SK-N-SH treated with all-trans-retinoic acid at 6 μM for 48 hours (cell line): ENCODE measurements at regions not wholly inside any gene's neighbourhood (a gene's known extent, or its start where the extent isn't known, plus 50 kb on each side); places are given as distances from the start of the nearest gene placed in this dataset.

ENCODE experiments used
- ATAC-seq: fragments of 200-7000 bp; cut with Tn5 transposase; 3 replicates; pipeline ENCODE4 v1.9.1; 2020; ENCODE audit warnings: mild to moderate bottlenecking, moderate library complexity
- ARNTL ChIP-seq: fragments of 450-650 bp; formaldehyde crosslinking; IDR thresholded peaks from 2 replicates; pipeline ENCODE4 v1.5.0; 2020; ENCODE audit warnings: low read depth, mild to moderate bottlenecking, moderate library complexity, borderline replicate concordance
- BACH2 ChIP-seq: fragments of 250-450 bp; sonication (Bioruptor Pico); IDR thresholded peaks from 2 replicates; pipeline ENCODE4 v1.9.0; 2021; ENCODE audit warnings: mild to moderate bottlenecking, borderline replicate concordance
- CREB5 ChIP-seq: fragments of 250-450 bp; sonication (Bioruptor Pico); IDR thresholded peaks from 2 replicates; pipeline ENCODE4 v1.5.1; 2020; ENCODE audit warnings: low read depth, mild to moderate bottlenecking, moderate library complexity
- CSDC2 ChIP-seq: fragments of 250-450 bp; sonication (Bioruptor Pico); IDR thresholded peaks from 2 replicates; pipeline ENCODE4 v1.5.0; 2020; ENCODE audit warnings: mild to moderate bottlenecking, moderate library complexity
- CSRNP3 ChIP-seq: fragments of 250-450 bp; sonication (Bioruptor Pico); IDR thresholded peaks from 2 replicates; pipeline ENCODE4 v1.5.1; 2021; ENCODE audit warnings: mild to moderate bottlenecking, moderate library complexity
- ESRRG ChIP-seq: fragments of 250-450 bp; sonication (Bioruptor Pico); IDR thresholded peaks from 2 replicates; pipeline ENCODE4 v1.6.1; 2021; ENCODE audit warnings: mild to moderate bottlenecking
- ISL1 ChIP-seq: fragments of 250-450 bp; sonication (Bioruptor Pico); IDR thresholded peaks from 2 replicates; pipeline ENCODE4 v2.1.2; 2022; ENCODE audit warnings: mild to moderate bottlenecking, moderate library complexity
- PPARA ChIP-seq: fragments of 250-450 bp; sonication (Bioruptor Pico); IDR thresholded peaks from 2 replicates; pipeline ENCODE4 v1.5.0; 2020; ENCODE audit warnings: mild to moderate bottlenecking, borderline replicate concordance
- RARB ChIP-seq: fragments of 250-450 bp; sonication (Bioruptor Pico); IDR thresholded peaks from 2 replicates; pipeline ENCODE4 v1.8.0; 2021; ENCODE audit warnings: mild to moderate bottlenecking, moderate library complexity
- SNAI2 ChIP-seq: fragments of 250-450 bp; sonication (Bioruptor Pico); IDR thresholded peaks from 2 replicates; pipeline ENCODE4 v1.5.0; 2020; ENCODE audit warnings: mild to moderate bottlenecking, moderate library complexity
- TCF4 ChIP-seq: fragments of 250-450 bp; sonication (Bioruptor Pico); IDR thresholded peaks from 2 replicates; pipeline ENCODE4 v1.8.0; 2021; ENCODE audit warnings: mild to moderate bottlenecking, moderate library complexity, borderline replicate concordance
- TOX ChIP-seq: fragments of 250-450 bp; sonication (Bioruptor Pico); IDR thresholded peaks from 2 replicates; pipeline ENCODE4 v1.8.0; 2021; ENCODE audit warnings: mild to moderate bottlenecking, moderate library complexity, borderline replicate concordance
- TSHZ2 ChIP-seq: fragments of 250-450 bp; sonication (Bioruptor Pico); IDR thresholded peaks from 2 replicates; pipeline ENCODE4 v1.5.0; 2020; ENCODE audit warnings: mild to moderate bottlenecking, moderate library complexity
- ZFP3 ChIP-seq: fragments of 250-450 bp; sonication (Bioruptor Pico); IDR thresholded peaks from 2 replicates; pipeline ENCODE4 v1.5.0; 2020; ENCODE audit warnings: mild to moderate bottlenecking, moderate library complexity
- ZFP30 ChIP-seq: fragments of 450-650 bp; formaldehyde crosslinking; IDR thresholded peaks from 2 replicates; pipeline ENCODE4 v1.5.0; 2022; ENCODE audit warnings: mild to moderate bottlenecking, moderate library complexity
- ZNF565 ChIP-seq: fragments of 450-650 bp; formaldehyde crosslinking; conservative IDR thresholded peaks from 2 replicates; pipeline ENCODE4 v1.5.0; 2020; ENCODE audit warnings: low read depth, mild to moderate bottlenecking, moderate library complexity
- ZNF70 ChIP-seq: fragments of 450-650 bp; formaldehyde crosslinking; IDR thresholded peaks from 2 replicates; pipeline ENCODE4 v1.5.0; 2020; ENCODE audit warnings: mild to moderate bottlenecking, moderate library complexity
- ZNF8 ChIP-seq: fragments of 450-650 bp; formaldehyde crosslinking; IDR thresholded peaks from 2 replicates; pipeline ENCODE4 v1.5.0; 2020; ENCODE audit warnings: mild to moderate bottlenecking, moderate library complexity
- TF ChIP-seq, protein P1 (sequence below): fragments of 250-450 bp; sonication (Bioruptor Pico); IDR thresholded peaks from 2 replicates; pipeline ENCODE4 v1.8.0; 2020; ENCODE audit warnings: mild to moderate bottlenecking, moderate library complexity, borderline replicate concordance
- TF ChIP-seq, protein P2 (sequence below): fragments of 250-450 bp; sonication (Bioruptor Pico); IDR thresholded peaks from 2 replicates; pipeline ENCODE4 v1.8.0; 2021; ENCODE audit warnings: low read depth, mild to moderate bottlenecking, moderate library complexity, borderline replicate concordance

GRCh38 chr12:65624554-65625086, 199.7 kb upstream of the HMGA2 start:
- ATAC-seq: no peak
- TF ChIP-seq ZNF70 (CRISPR knock-in tag): no peak
- no peak for TF ChIP-seq TSHZ2
- no peak for TF ChIP-seq TCF4 (CRISPR knock-in tag)
- no peak for TF ChIP-seq CSRNP3 (CRISPR knock-in tag)
- TF ChIP-seq SNAI2 (CRISPR knock-in tag): no peak
- no peak for TF ChIP-seq CSDC2 (CRISPR knock-in tag)
- no peak for TF ChIP-seq ZNF565 (CRISPR knock-in tag)
- TF ChIP-seq ISL1 (CRISPR knock-in tag): no peak
- no peak for TF ChIP-seq ZFP30 (CRISPR knock-in tag)
- TF ChIP-seq BACH2 (CRISPR knock-in tag): no peak
- no peak for TF ChIP-seq TOX (CRISPR knock-in tag)
- TF ChIP-seq ZFP3 (CRISPR knock-in tag): no peak
- no peak for TF ChIP-seq CREB5 (CRISPR knock-in tag)
- no peak for TF ChIP-seq ESRRG (CRISPR knock-in tag)

DNA sequence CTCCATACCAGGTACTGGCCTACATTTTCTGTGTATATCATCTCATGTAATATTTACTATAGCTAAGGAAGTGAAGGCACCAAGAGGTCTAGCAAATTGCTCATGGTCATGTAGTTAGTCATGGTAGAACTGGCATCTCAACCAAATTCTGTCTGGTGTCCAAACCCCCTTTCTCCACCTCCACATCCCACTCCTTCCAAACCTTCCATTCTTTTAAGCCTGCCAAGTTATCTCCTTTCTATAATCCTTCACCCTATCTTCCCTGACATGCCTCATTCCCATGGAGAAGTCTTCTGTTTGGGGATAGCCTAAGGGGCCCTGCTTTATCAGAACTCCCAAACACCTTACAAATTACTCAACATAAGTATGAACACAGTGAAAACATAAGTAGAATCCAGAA, 196.2 kb upstream of the HMGA2 start:
- TF ChIP-seq SNAI2 (CRISPR knock-in tag) (no peak), CREB5 (CRISPR knock-in tag) (no peak), ARNTL (CRISPR knock-in tag) (no peak), ZFP3 (CRISPR knock-in tag) (no peak), TCF4 (CRISPR knock-in tag) (no peak), ZNF70 (CRISPR knock-in tag) (no peak), RARB (CRISPR knock-in tag) (no peak)
- TF ChIP-seq, protein P1, sequence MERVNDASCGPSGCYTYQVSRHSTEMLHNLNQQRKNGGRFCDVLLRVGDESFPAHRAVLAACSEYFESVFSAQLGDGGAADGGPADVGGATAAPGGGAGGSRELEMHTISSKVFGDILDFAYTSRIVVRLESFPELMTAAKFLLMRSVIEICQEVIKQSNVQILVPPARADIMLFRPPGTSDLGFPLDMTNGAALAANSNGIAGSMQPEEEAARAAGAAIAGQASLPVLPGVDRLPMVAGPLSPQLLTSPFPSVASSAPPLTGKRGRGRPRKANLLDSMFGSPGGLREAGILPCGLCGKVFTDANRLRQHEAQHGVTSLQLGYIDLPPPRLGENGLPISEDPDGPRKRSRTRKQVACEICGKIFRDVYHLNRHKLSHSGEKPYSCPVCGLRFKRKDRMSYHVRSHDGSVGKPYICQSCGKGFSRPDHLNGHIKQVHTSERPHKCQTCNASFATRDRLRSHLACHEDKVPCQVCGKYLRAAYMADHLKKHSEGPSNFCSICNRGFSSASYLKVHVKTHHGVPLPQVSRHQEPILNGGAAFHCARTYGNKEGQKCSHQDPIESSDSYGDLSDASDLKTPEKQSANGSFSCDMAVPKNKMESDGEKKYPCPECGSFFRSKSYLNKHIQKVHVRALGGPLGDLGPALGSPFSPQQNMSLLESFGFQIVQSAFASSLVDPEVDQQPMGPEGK (CRISPR knock-in tag): no peak
- ATAC-seq: no peak

DNA sequence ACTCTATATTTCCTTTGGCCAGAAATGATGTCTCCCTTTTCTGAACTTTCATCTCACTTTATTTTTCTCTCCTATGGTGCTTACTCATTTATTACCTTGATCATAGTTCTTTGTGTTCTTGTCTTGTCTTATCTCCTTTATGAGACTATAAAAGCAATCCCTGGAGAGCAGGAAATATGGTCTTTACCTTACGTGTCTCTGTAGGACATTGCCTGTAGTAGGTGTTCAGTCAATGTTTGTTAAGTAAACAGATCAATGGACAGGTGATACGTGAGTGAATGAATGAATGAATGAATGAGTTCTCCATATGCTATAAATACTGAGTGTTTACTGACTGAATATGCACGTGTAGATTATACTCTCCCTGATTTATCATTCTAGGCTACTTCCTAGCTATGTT, 193.7 kb upstream of the HMGA2 start:
- TF ChIP-seq CREB5 (CRISPR knock-in tag): no peak
- TF ChIP-seq PPARA: no peak
- no peak for TF ChIP-seq TCF4 (CRISPR knock-in tag)
- no peak for TF ChIP-seq TSHZ2
- no peak for TF ChIP-seq ZFP30 (CRISPR knock-in tag)
- no peak for TF ChIP-seq ZFP3 (CRISPR knock-in tag)
- no peak for TF ChIP-seq ZNF8 (CRISPR knock-in tag)
- TF ChIP-seq, protein P2, sequence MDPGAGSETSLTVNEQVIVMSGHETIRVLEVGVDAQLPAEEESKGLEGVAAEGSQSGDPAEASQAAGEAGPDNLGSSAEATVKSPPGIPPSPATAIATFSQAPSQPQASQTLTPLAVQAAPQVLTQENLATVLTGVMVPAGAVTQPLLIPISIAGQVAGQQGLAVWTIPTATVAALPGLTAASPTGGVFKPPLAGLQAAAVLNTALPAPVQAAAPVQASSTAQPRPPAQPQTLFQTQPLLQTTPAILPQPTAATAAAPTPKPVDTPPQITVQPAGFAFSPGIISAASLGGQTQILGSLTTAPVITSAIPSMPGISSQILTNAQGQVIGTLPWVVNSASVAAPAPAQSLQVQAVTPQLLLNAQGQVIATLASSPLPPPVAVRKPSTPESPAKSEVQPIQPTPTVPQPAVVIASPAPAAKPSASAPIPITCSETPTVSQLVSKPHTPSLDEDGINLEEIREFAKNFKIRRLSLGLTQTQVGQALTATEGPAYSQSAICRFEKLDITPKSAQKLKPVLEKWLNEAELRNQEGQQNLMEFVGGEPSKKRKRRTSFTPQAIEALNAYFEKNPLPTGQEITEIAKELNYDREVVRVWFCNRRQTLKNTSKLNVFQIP (CRISPR knock-in tag): no peak
- no peak for ATAC-seq
